Activated CD8-positive, alpha-beta memory T cell treated with anti-CD3 and anti-CD28 coated beads, Interleukin-2, amount 10 ng/mL, durations not matched to agents 7 days and 5 days (primary cell): ENCODE measurements at regions not wholly inside any gene's neighbourhood (a gene's known extent, or its start where the extent isn't known, plus 50 kb on each side); places are given as distances from the start of the nearest gene placed in this dataset.
"Not testable (repeated sequence)": the region's sequence is repeated elsewhere in the genome, so short reads cannot be mapped to it uniquely, and the experiment has no call there.

ENCODE experiments used
- ATAC-seq: fragments of 150-1000 bp; cut with Tn5 transposase; one replicate; pipeline ENCODE4 v1.10.0; 2021; ENCODE audit warnings: moderate library complexity
- CTCF ChIA-PET: fragments of 350-600 bp; sonication (Branson Sonifier 250); formaldehyde crosslinking; loops from one replicate; lab custom pipeline; 2021; ENCODE audit warnings: antibody characterized with exemption; lab: Charles Lee
- DNase-seq: peaks from one replicate; pipeline ENCODE4 v3.0.0-alpha.2; 2020
- H3K27ac Mint-ChIP-seq: one replicate; pipeline ENCODE4 v1.8.0; 2021; ENCODE audit warnings: mild to moderate bottlenecking, mixed read lengths
- H3K27me3 Mint-ChIP-seq: one replicate; pipeline ENCODE4 v1.8.0; 2021; ENCODE audit warnings: mixed read lengths
- H3K36me3 Mint-ChIP-seq: one replicate; pipeline ENCODE4 v1.8.0; 2021; ENCODE audit warnings: mild to moderate bottlenecking, mixed read lengths
- H3K4me1 Mint-ChIP-seq: one replicate; pipeline ENCODE4 v1.8.0; 2021; ENCODE audit warnings: mixed read lengths
- H3K4me3 Mint-ChIP-seq: one replicate; pipeline ENCODE4 v1.8.0; 2021; ENCODE audit warnings: mild to moderate bottlenecking, moderate library complexity, mixed read lengths
- H3K9me3 Mint-ChIP-seq: one replicate; pipeline ENCODE4 v1.8.0; 2022; ENCODE audit warnings: low read depth, mixed read lengths

- ATAC-seq: no peak
- Mint-ChIP-seq H3K4me1 (no peaks in the 10 kb centered on the region), H3K27ac (no peak overlapping the region), H3K9me3 (no peaks in the 10 kb centered on the region), H3K36me3 (no peaks in the 10 kb centered on the region), H3K4me3 (no peak overlapping the region), H3K27me3 (peaks cover 7% of the 10 kb centered on the region)
- DNase-seq: no peak
- CTCF ChIA-PET: no interaction called here
Observed at GRCh38 chrX:130467936-130468335, 66.1 kb downstream of the RBMX2 start.

GRCh38 chrX:130468395-130468923, 66.7 kb downstream of the RBMX2 start:
- no peak overlapping the region for H3K27ac Mint-ChIP-seq
- no peak overlapping the region for H3K4me3 Mint-ChIP-seq

GRCh38 chrX:130482871-130483270, 81.1 kb downstream of the RBMX2 start:
- Mint-ChIP-seq H3K36me3 (no peaks in the 10 kb centered on the region), H3K4me3 (no peak overlapping the region), H3K27ac (no peak overlapping the region), H3K4me1 (no peaks in the 10 kb centered on the region), H3K27me3 (peaks cover 3% of the 10 kb centered on the region), H3K9me3 (no peaks in the 10 kb centered on the region)
- no peak for DNase-seq
- CTCF ChIA-PET: no interaction called here
- ATAC-seq: no peak

More at GRCh38 chrX:130468395-130468923, 66.7 kb downstream of the RBMX2 start:
- no peaks in the 10 kb centered on the region for H3K4me1 Mint-ChIP-seq
- ATAC-seq (no peak), DNase-seq (no peak)
- no peaks in the 10 kb centered on the region for H3K36me3 Mint-ChIP-seq
- peaks cover 7% of the 10 kb centered on the region for H3K27me3 Mint-ChIP-seq
- CTCF ChIA-PET: no interaction called here
- no peaks in the 10 kb centered on the region for H3K9me3 Mint-ChIP-seq

GRCh38 chrX:130485870-130486269, 84.1 kb downstream of the RBMX2 start:
- H3K36me3 Mint-ChIP-seq: no peaks in the 10 kb centered on the region
- H3K4me3 Mint-ChIP-seq: no peak overlapping the region
- DNase-seq (no peak), ATAC-seq (no peak)
- CTCF ChIA-PET: no interaction called here
- H3K27me3 Mint-ChIP-seq: peaks cover 3% of the 10 kb centered on the region
- no peaks in the 10 kb centered on the region for H3K4me1 Mint-ChIP-seq
- H3K27ac Mint-ChIP-seq: no peak overlapping the region
- H3K9me3 Mint-ChIP-seq: no peaks in the 10 kb centered on the region

GRCh38 chrX:130495502-130495901, 93.7 kb downstream of the RBMX2 start:
- H3K27me3 Mint-ChIP-seq, H3K36me3 Mint-ChIP-seq, DNase-seq, H3K4me1 Mint-ChIP-seq, H3K4me3 Mint-ChIP-seq, H3K27ac Mint-ChIP-seq, CTCF ChIA-PET, H3K9me3 Mint-ChIP-seq, ATAC-seq: not testable (repeated sequence)

- H3K9me3 Mint-ChIP-seq: no peaks in the 10 kb centered on the region
- no peak for DNase-seq
- no peak for ATAC-seq
- H3K27ac Mint-ChIP-seq: no peak overlapping the region
- no peaks in the 10 kb centered on the region for H3K4me1 Mint-ChIP-seq
- peaks cover 4% of the 10 kb centered on the region for H3K27me3 Mint-ChIP-seq
- no peak overlapping the region for H3K4me3 Mint-ChIP-seq
- CTCF ChIA-PET: no interaction called here
- H3K36me3 Mint-ChIP-seq: no peaks in the 10 kb centered on the region
Observed at GRCh38 chrX:130497531-130497930, 95.7 kb downstream of the RBMX2 start.

- ATAC-seq: no peak
- CTCF ChIA-PET: no interaction called here
Observed at GRCh38 chrX:130498653-130499274, 97.0 kb downstream of the RBMX2 start.

GRCh38 chrX:130502016-130502570, 100.3 kb downstream of the RBMX2 start:
- Mint-ChIP-seq H3K4me3 (no peak overlapping the region), H3K27ac (no peak overlapping the region), H3K27me3 (peaks cover 4% of the 10 kb centered on the region), H3K36me3 (no peaks in the 10 kb centered on the region), H3K9me3 (no peaks in the 10 kb centered on the region), H3K4me1 (no peaks in the 10 kb centered on the region)
- ATAC-seq: no peak
- no peak for DNase-seq
- CTCF ChIA-PET: no interaction called here

More at GRCh38 chrX:130498653-130499274, 97.0 kb downstream of the RBMX2 start:
- no peaks in the 10 kb centered on the region for H3K36me3 Mint-ChIP-seq
- H3K9me3 Mint-ChIP-seq: no peaks in the 10 kb centered on the region
- DNase-seq: no peak
- no peaks in the 10 kb centered on the region for H3K4me1 Mint-ChIP-seq
- H3K4me3 Mint-ChIP-seq: no peak overlapping the region
- H3K27me3 Mint-ChIP-seq: peaks cover 4% of the 10 kb centered on the region
- H3K27ac Mint-ChIP-seq: no peak overlapping the region

GRCh38 chrX:130504019-130504418, 102.2 kb downstream of the RBMX2 start:
- Mint-ChIP-seq H3K27me3 (no peaks in the 10 kb centered on the region), H3K4me3 (no peak overlapping the region), H3K27ac (no peak overlapping the region), H3K36me3 (no peaks in the 10 kb centered on the region), H3K4me1 (no peaks in the 10 kb centered on the region), H3K9me3 (no peaks in the 10 kb centered on the region)
- ATAC-seq (no peak), DNase-seq (no peak)
- CTCF ChIA-PET: no interaction called here

GRCh38 chrX:130507015-130507414, 105.2 kb downstream of the RBMX2 start:
- H3K9me3 Mint-ChIP-seq: no peaks in the 10 kb centered on the region
- CTCF ChIA-PET: no interaction called here

GRCh38 chrX:130512534-130512933, 110.7 kb downstream of the RBMX2 start:
- ATAC-seq, H3K27me3 Mint-ChIP-seq, H3K27ac Mint-ChIP-seq, DNase-seq, H3K4me3 Mint-ChIP-seq, H3K36me3 Mint-ChIP-seq, CTCF ChIA-PET, H3K4me1 Mint-ChIP-seq, H3K9me3 Mint-ChIP-seq: not testable (repeated sequence)

More at GRCh38 chrX:130507015-130507414, 105.2 kb downstream of the RBMX2 start:
- Mint-ChIP-seq H3K4me3 (no peak overlapping the region), H3K27ac (no peak overlapping the region), H3K36me3 (no peaks in the 10 kb centered on the region), H3K4me1 (no peaks in the 10 kb centered on the region), H3K27me3 (peaks cover 2% of the 10 kb centered on the region)
- ATAC-seq (no peak), DNase-seq (no peak)

GRCh38 chrX:130516123-130516522, 114.3 kb downstream of the RBMX2 start:
- no peak overlapping the region for H3K4me3 Mint-ChIP-seq
- H3K27me3 Mint-ChIP-seq: peaks cover 6% of the 10 kb centered on the region
- ATAC-seq (no peak), DNase-seq (no peak)
- no peaks in the 10 kb centered on the region for H3K36me3 Mint-ChIP-seq
- no peaks in the 10 kb centered on the region for H3K9me3 Mint-ChIP-seq
- no peaks in the 10 kb centered on the region for H3K4me1 Mint-ChIP-seq
- H3K27ac Mint-ChIP-seq: no peak overlapping the region
- CTCF ChIA-PET: no interaction called here

- Mint-ChIP-seq H3K9me3 (no peaks in the 10 kb centered on the region), H3K4me3 (no peak overlapping the region), H3K4me1 (no peaks in the 10 kb centered on the region), H3K27me3 (peaks cover 3% of the 10 kb centered on the region), H3K36me3 (no peaks in the 10 kb centered on the region), H3K27ac (no peak overlapping the region)
- no peak for ATAC-seq
- no peak for DNase-seq
- CTCF ChIA-PET: no interaction called here
Observed at GRCh38 chrX:130523460-130524394, 121.9 kb downstream of the RBMX2 start.
